ENCODE measurements at regions not wholly inside any gene's neighbourhood (a gene's known extent, or its start where the extent isn't known, plus 50 kb on each side); places are given as distances from the start of the nearest gene placed in this dataset.
"Not testable (repeated sequence)": the region's sequence is repeated elsewhere in the genome, so short reads cannot be mapped to it uniquely, and the experiment has no call there.

DNA sequence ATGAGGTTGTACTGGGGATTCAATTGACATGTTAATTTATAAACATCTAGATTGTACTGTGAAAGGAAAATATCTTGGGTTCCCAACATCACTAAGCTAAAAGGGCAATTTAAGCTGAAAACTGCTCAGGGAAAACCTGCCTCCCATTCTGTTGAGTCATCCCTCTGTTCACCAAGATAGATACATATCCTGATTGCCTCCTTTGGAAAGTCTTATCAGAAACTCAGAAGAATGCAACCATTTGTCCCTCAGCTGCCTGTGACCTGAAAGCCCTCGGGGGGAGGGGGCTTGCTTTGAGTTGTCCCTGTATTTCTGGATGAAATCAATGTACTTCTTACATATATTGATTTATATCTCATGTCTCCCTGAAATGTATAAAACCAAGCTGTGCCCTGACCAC lies 187.0 kb upstream of the ETV3 start:
- FAIRE-seq (no peak), DNase-seq (ENCODE audit: low read depth, low spot score) (no peak)
- TF ChIP-seq EZH2 (IDR thresholded peaks at IDR 0.05; ENCODE audit: borderline replicate concordance, low read depth, low read length, severe bottlenecking), result no peak
- TF ChIP-seq POLR2AphosphoS5 (IDR thresholded peaks at IDR 0.05; ENCODE audit: insufficient read depth, low read depth, low read length), result no peak
- no peak for TF ChIP-seq MYC (IDR thresholded peaks at IDR 0.05; ENCODE audit: low read depth, low read length)
- TF ChIP-seq, protein P1, sequence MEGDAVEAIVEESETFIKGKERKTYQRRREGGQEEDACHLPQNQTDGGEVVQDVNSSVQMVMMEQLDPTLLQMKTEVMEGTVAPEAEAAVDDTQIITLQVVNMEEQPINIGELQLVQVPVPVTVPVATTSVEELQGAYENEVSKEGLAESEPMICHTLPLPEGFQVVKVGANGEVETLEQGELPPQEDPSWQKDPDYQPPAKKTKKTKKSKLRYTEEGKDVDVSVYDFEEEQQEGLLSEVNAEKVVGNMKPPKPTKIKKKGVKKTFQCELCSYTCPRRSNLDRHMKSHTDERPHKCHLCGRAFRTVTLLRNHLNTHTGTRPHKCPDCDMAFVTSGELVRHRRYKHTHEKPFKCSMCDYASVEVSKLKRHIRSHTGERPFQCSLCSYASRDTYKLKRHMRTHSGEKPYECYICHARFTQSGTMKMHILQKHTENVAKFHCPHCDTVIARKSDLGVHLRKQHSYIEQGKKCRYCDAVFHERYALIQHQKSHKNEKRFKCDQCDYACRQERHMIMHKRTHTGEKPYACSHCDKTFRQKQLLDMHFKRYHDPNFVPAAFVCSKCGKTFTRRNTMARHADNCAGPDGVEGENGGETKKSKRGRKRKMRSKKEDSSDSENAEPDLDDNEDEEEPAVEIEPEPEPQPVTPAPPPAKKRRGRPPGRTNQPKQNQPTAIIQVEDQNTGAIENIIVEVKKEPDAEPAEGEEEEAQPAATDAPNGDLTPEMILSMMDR (IDR thresholded peaks at IDR 0.05; ENCODE audit: extremely low read depth in 1 of 2, insufficient read depth in 1 of 2, low read depth in 1 of 2, low read length in 2 of 2), result no peak
- TF ChIP-seq, protein P2, sequence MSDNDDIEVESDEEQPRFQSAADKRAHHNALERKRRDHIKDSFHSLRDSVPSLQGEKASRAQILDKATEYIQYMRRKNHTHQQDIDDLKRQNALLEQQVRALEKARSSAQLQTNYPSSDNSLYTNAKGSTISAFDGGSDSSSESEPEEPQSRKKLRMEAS (IDR thresholded peaks at IDR 0.05; ENCODE audit: insufficient read depth, insufficient read length), result no peak
- no peak for TF ChIP-seq JUN (IDR thresholded peaks at IDR 0.05; ENCODE audit: borderline replicate concordance, insufficient read depth, insufficient read length, low read depth)
- no peak for TF ChIP-seq GATA2 (IDR thresholded peaks at IDR 0.05; ENCODE audit: insufficient read depth, insufficient read length, low read depth, low read length)
- no peak for TF ChIP-seq POLR2A (IDR thresholded peaks at IDR 0.05; ENCODE audit: low read depth, low read length)
- no peak for TF ChIP-seq FOS (IDR thresholded peaks at IDR 0.05; ENCODE audit: borderline replicate concordance, insufficient read depth, low read length)
- no TSS peak for BruUV-seq (replicated peaks)
- no peaks in the 10 kb centered on the region for H3K9me3 ChIP-seq (replicated peaks; ENCODE audit: control insufficient read depth, insufficient read depth, low read length)
- no peaks in the 10 kb centered on the region for H3K36me3 ChIP-seq (ENCODE audit: control insufficient read depth in 2 of 2, extremely low read depth in 1 of 2, insufficient read depth in 2 of 2, low read length in 2 of 2)
- H3K27ac ChIP-seq (ENCODE audit: insufficient read depth, low read depth, low read length), result no peak overlapping the region
- H3K4me1 ChIP-seq (ENCODE audit: control insufficient read depth, extremely low read depth, insufficient read depth, low read length), result no peaks in the 10 kb centered on the region
- no peaks in the 10 kb centered on the region for H4K20me1 ChIP-seq (replicated peaks; ENCODE audit: control insufficient read depth, extremely low read depth, insufficient read depth, low read length)
- H3K4me2 ChIP-seq (ENCODE audit: insufficient read depth, low read length), result no peak overlapping the region
- ChIA-PET CTCF (interaction anchor here (1.4 kb wide), 1 partner anchor 28 kb away, joined by 3 read pairs; no protein-coding TSS in a partner anchor), POLR2A (no interaction called here)
- H3K27me3 ChIP-seq (ENCODE audit: control insufficient read depth in 2 of 2, insufficient read depth in 2 of 2, low read length in 2 of 2), result peaks cover 2 to 7% of the 10 kb centered on the region in 2 experiments
- H3K9me1 ChIP-seq (replicated peaks; ENCODE audit: control insufficient read depth, extremely low read depth, insufficient read depth, low read length), result no peaks in the 10 kb centered on the region
- dilution Hi-C loops (cut with MboI; ENCODE audit: extremely low pct_ligation_motif_present, low sequenced_read_pairs) (no loop called here), intact Hi-C loops (cut with micrococcal nuclease) (no loop called here)
- H3K4me3 ChIP-seq (replicated peaks in 1 of 3; ENCODE audit: insufficient read depth in 1 of 3, low read depth in 1 of 3, low read length in 3 of 3), result no peak overlapping the region
- H3K9ac ChIP-seq (replicated peaks; ENCODE audit: extremely low read depth, insufficient read depth, low read length), result no peak overlapping the region
- no peaks in the 10 kb centered on the region for H3K79me2 ChIP-seq (ENCODE audit: control insufficient read depth, insufficient read depth, low read length)
- H2AFZ ChIP-seq (ENCODE audit: low read depth, low read length), result no peak overlapping the region

DNA sequence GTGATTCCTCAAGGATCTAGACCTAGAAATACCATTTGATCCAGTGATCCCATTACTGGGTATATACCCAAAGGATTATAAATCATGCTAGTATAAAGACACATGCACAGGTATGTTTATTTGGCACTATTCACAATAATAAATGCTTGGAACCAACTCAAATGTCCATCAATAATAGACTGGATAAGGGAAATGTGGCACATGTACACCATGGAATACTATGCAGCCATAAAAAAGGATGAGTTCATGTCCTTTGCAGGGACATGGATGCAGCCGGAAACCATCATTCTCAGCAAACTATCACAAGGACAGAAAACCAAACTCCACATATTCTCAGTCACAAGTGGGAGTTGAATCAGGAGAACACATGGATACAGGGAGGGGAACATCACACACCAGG lies 183.8 kb upstream of the ETV3 start:
- H2AFZ ChIP-seq (ENCODE audit: low read depth, low read length); H3K9ac ChIP-seq (replicated peaks; ENCODE audit: extremely low read depth, insufficient read depth, low read length); intact Hi-C loops (cut with micrococcal nuclease); CTCF ChIA-PET; dilution Hi-C loops (cut with MboI; ENCODE audit: extremely low pct_ligation_motif_present, low sequenced_read_pairs); H3K9me3 ChIP-seq (replicated peaks; ENCODE audit: control insufficient read depth, insufficient read depth, low read length); H4K20me1 ChIP-seq (replicated peaks; ENCODE audit: control insufficient read depth, extremely low read depth, insufficient read depth, low read length); H3K27me3 ChIP-seq (ENCODE audit: control insufficient read depth in 2 of 2, insufficient read depth in 2 of 2, low read length in 2 of 2); H3K4me1 ChIP-seq (ENCODE audit: control insufficient read depth, extremely low read depth, insufficient read depth, low read length); FAIRE-seq; BruUV-seq (replicated peaks); H3K27ac ChIP-seq (ENCODE audit: insufficient read depth, low read depth, low read length); DNase-seq (ENCODE audit: low read depth, low spot score); H3K4me2 ChIP-seq (ENCODE audit: insufficient read depth, low read length); POLR2A ChIA-PET; H3K4me3 ChIP-seq (replicated peaks in 1 of 3; ENCODE audit: insufficient read depth in 1 of 3, low read depth in 1 of 3, low read length in 3 of 3); H3K79me2 ChIP-seq (ENCODE audit: control insufficient read depth, insufficient read depth, low read length); H3K36me3 ChIP-seq (ENCODE audit: control insufficient read depth in 2 of 2, extremely low read depth in 1 of 2, insufficient read depth in 2 of 2, low read length in 2 of 2); H3K9me1 ChIP-seq (replicated peaks; ENCODE audit: control insufficient read depth, extremely low read depth, insufficient read depth, low read length): not testable (repeated sequence)

All from endothelial cell of umbilical vein (primary cell).